Ishikawa (cell line): ENCODE measurements at regions not wholly inside any gene's neighbourhood (a gene's known extent, or its start where the extent isn't known, plus 50 kb on each side); places are given as distances from the start of the nearest gene placed in this dataset.

Experiments used
- CEBPB ChIP-seq: IDR thresholded peaks from 2 replicates; pipeline ENCODE4 v1.6.1; 2012
- CREB1 ChIP-seq: IDR thresholded peaks from 2 replicates; pipeline ENCODE4 v1.6.1; 2012; ENCODE audit warnings: low read depth
- EGR1 ChIP-seq: IDR thresholded peaks from 2 replicates; pipeline ENCODE4 v1.6.1; 2012
- EP300 ChIP-seq: IDR thresholded peaks from 2 replicates; pipeline ENCODE4 v1.6.1; 2012; ENCODE audit warnings: borderline replicate concordance
- FOXM1 ChIP-seq: IDR thresholded peaks from 2 replicates; pipeline ENCODE4 v1.6.1; 2012; ENCODE audit warnings: low read depth, borderline replicate concordance
- NFIC ChIP-seq: IDR thresholded peaks from 2 replicates; pipeline ENCODE4 v1.6.1; 2012
- RAD21 ChIP-seq: IDR thresholded peaks from 2 replicates; pipeline ENCODE4 v1.6.1; 2012; ENCODE audit warnings: low read depth
- TAF1 ChIP-seq: IDR thresholded peaks from 2 replicates; pipeline ENCODE4 v1.6.1; 2012; ENCODE audit warnings: low read depth, mild to moderate bottlenecking
- TCF12 ChIP-seq: IDR thresholded peaks from 2 replicates; pipeline ENCODE4 v1.6.1; 2012; ENCODE audit warnings: low read depth
- TEAD4 ChIP-seq: IDR thresholded peaks from 2 replicates; pipeline ENCODE4 v1.6.1; 2012
- YY1 ChIP-seq: IDR thresholded peaks from 2 replicates; pipeline ENCODE4 v1.6.1; 2012; ENCODE audit warnings: low read depth
- ZBTB7A ChIP-seq: IDR thresholded peaks from 2 replicates; pipeline ENCODE4 v1.6.1; 2012; ENCODE audit warnings: low read depth
- TF ChIP-seq, protein P1 (sequence below): IDR thresholded peaks from 2 replicates; pipeline ENCODE4 v1.6.1; 2012; ENCODE audit warnings: low read depth, mild to moderate bottlenecking
- TF ChIP-seq, protein P2 (sequence below): IDR thresholded peaks from 2 replicates; pipeline ENCODE4 v1.6.1; 2012
- TF ChIP-seq, protein P3 (sequence below): IDR thresholded peaks from 2 replicates; pipeline ENCODE4 v1.6.1; 2012

DNA sequence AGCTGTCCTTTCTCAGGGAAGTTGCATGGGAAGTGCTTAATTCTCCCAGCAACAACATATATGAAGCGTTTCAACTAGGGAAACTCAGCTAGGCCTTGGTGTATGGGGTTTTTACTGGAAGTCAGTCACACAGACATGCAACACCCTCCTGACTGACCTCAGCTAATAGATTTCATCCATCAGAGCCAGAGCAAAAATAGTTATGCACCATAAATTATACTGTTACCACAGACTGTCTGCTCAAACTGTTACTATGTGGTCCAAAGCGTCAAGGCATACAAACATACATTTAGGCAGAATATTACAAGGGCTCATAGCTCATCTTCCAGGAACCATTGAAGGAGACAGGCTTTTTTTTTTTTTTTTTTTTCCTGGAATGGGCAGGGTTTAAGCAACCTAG lies 417.9 kb downstream of the ANKRD7 start:
- TF ChIP-seq FOXM1 (no peak), CREB1 (no peak), RAD21 (no peak), EP300 (no peak), YY1 (no peak), TAF1 (no peak)
- TF ChIP-seq, protein P1, sequence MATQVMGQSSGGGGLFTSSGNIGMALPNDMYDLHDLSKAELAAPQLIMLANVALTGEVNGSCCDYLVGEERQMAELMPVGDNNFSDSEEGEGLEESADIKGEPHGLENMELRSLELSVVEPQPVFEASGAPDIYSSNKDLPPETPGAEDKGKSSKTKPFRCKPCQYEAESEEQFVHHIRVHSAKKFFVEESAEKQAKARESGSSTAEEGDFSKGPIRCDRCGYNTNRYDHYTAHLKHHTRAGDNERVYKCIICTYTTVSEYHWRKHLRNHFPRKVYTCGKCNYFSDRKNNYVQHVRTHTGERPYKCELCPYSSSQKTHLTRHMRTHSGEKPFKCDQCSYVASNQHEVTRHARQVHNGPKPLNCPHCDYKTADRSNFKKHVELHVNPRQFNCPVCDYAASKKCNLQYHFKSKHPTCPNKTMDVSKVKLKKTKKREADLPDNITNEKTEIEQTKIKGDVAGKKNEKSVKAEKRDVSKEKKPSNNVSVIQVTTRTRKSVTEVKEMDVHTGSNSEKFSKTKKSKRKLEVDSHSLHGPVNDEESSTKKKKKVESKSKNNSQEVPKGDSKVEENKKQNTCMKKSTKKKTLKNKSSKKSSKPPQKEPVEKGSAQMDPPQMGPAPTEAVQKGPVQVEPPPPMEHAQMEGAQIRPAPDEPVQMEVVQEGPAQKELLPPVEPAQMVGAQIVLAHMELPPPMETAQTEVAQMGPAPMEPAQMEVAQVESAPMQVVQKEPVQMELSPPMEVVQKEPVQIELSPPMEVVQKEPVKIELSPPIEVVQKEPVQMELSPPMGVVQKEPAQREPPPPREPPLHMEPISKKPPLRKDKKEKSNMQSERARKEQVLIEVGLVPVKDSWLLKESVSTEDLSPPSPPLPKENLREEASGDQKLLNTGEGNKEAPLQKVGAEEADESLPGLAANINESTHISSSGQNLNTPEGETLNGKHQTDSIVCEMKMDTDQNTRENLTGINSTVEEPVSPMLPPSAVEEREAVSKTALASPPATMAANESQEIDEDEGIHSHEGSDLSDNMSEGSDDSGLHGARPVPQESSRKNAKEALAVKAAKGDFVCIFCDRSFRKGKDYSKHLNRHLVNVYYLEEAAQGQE, result no peak

DNA sequence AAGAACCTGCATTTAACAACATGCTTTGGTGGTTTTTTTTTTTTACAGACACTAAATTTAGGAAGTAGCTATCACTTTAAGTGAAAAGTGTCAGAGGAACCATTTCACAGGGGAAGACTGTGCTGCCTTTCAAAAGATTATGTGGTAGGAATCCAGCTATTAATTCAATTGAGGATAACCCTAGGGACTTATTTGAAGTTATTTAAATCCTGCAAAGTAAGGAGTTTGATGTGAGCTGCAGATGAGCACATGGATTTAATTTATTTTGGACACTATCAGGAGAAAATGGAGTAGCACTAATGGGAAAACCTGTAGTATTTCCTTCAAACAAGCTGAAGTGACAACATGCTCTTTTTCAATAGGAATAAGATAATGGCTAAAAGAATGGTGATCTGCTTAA lies 419.8 kb downstream of the ANKRD7 start:
- TF ChIP-seq TCF12, result no peak
- TF ChIP-seq CEBPB, result no peak
- TF ChIP-seq, protein P2, sequence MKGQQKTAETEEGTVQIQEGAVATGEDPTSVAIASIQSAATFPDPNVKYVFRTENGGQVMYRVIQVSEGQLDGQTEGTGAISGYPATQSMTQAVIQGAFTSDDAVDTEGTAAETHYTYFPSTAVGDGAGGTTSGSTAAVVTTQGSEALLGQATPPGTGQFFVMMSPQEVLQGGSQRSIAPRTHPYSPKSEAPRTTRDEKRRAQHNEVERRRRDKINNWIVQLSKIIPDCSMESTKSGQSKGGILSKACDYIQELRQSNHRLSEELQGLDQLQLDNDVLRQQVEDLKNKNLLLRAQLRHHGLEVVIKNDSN, result no peak

DNA sequence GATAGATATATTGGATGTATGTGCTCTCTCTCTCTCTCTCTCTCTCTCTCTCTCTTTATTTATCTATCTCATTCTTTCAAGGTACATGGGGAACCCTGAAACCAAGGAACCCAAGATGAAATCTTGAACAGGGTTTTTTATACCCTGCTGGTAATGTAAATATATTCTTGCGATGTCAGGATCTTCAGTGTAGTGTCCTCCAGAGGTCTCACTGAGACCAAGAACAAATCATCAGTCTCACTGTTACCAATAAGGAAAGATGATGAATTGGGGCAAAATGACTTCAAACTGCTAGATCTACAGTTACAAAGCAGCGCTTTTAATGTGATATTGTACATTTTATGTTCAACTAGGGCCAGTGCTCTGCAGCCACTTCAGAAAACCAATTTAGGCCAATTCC lies 423.5 kb downstream of the ANKRD7 start:
- no peak for TF ChIP-seq CEBPB
- no peak for TF ChIP-seq NFIC
- TF ChIP-seq RAD21, result no peak

DNA sequence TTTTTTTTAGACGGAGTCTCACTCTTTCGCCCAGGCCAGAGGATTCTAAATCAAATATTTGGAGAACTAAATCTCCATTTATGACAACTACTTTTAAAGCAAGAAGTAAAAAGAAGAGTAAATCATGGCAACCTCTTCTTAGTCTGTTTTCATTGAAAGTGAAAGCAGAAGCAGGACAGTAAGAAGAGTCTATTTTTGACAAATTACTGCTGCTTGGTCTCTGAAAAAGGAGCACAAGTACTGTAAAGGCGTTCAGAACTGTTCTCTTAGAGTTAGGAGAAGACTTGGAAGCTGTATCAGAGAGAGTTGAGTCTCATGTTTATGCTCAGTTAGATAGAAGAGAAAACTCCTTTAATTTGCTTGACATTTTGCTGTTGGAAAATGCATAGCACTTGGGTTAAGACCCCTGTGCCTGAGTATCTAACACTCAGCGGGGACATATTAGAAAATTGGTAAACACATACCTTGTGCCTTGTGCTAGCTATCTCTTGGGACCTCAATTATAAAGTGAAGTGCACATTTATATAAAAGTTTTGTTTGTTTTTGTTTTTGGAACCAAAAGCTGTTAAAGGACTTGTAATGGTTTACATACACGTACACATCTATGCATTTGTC lies 433.0 kb downstream of the ANKRD7 start:
- no peak for TF ChIP-seq EP300
- no peak for TF ChIP-seq YY1
- TF ChIP-seq CREB1, result no peak
- TF ChIP-seq TEAD4, result no peak
- no peak for TF ChIP-seq ZBTB7A
- TF ChIP-seq TCF12, result no peak
- TF ChIP-seq, protein P2, result no peak
- TF ChIP-seq, protein P1, result no peak
- no peak for TF ChIP-seq TAF1
- TF ChIP-seq EGR1, result no peak
- TF ChIP-seq, protein P3, sequence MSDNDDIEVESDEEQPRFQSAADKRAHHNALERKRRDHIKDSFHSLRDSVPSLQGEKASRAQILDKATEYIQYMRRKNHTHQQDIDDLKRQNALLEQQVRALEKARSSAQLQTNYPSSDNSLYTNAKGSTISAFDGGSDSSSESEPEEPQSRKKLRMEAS, result no peak
- no peak for TF ChIP-seq FOXM1

DNA sequence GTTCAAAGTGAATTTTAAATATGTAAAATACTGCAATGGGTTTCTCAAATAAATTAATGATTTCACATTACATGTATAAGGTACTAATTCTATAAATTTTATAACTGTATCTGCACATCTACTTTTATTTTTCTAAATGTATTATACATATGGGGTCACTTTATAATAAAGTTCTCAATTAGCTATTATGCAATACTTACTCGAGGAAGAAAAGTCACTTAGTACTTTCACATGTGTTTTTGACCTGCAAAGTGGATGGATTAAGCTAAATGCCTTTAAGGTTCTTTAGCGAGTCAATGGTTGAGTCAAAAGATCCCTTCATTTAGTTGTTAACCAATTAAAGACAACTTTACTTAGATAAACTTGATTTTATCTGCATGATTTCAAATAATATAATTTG lies 437.8 kb downstream of the ANKRD7 start:
- TF ChIP-seq, protein P1, result no peak
- TF ChIP-seq EGR1, result no peak
- no peak for TF ChIP-seq TCF12
- TF ChIP-seq NFIC, result no peak
- TF ChIP-seq TEAD4, result no peak
- TF ChIP-seq FOXM1, result no peak
- TF ChIP-seq, protein P2, result no peak
- TF ChIP-seq EP300, result no peak
- no peak for TF ChIP-seq ZBTB7A
- TF ChIP-seq, protein P3, result no peak
- no peak for TF ChIP-seq YY1
- TF ChIP-seq TAF1, result no peak
- no peak for TF ChIP-seq RAD21
- TF ChIP-seq CEBPB, result no peak
- TF ChIP-seq CREB1, result no peak
